Cardiac muscle cell (in vitro differentiated cells and primary cell): ENCODE measurements at regions not wholly inside any gene's neighbourhood (a gene's known extent, or its start where the extent isn't known, plus 50 kb on each side); places are given as distances from the start of the nearest gene placed in this dataset.

ENCODE experiments used
- DNase-seq, 2 donors: peaks; one replicate each; pipeline versions ENCODE4 v3.0.0 to v3.0.0-alpha.2; 2010 to 2017; ENCODE audit warnings: low read depth in 1 of 2, low spot score in 1 of 2
- H3K27ac ChIP-seq: fragments of 200-600 bp; sonication (generic); 2 replicates; pipeline ENCODE4 v1.5.1; 2016
- H3K27me3 ChIP-seq: fragments of 200-600 bp; sonication (generic); 2 replicates; pipeline ENCODE4 v1.6.0; 2016; ENCODE audit warnings: control low read depth
- H3K36me3 ChIP-seq: fragments of 200-600 bp; sonication (generic); 2 replicates; pipeline ENCODE4 v1.5.1; 2016; ENCODE audit warnings: control low read depth
- H3K4me1 ChIP-seq: fragments of 200-600 bp; sonication (generic); 2 replicates; pipeline ENCODE4 v1.8.1; 2017; ENCODE audit warnings: low read depth, mild to moderate bottlenecking, mixed run types
- H3K4me3 ChIP-seq: fragments of 200-600 bp; sonication (generic); 2 replicates; pipeline ENCODE4 v1.5.1; 2016; ENCODE audit warnings: mild to moderate bottlenecking
- H3K9me3 ChIP-seq: fragments of 200-600 bp; sonication (generic); 2 replicates; pipeline ENCODE4 v1.5.1; 2017; ENCODE audit warnings: low read depth, mild to moderate bottlenecking, control low read depth
- TF ChIP-seq, protein P1 (sequence below): IDR thresholded peaks from 2 replicates; pipeline ENCODE4 v1.5.1; 2012; ENCODE audit warnings: low read depth, mild to moderate bottlenecking, low read length

DNA sequence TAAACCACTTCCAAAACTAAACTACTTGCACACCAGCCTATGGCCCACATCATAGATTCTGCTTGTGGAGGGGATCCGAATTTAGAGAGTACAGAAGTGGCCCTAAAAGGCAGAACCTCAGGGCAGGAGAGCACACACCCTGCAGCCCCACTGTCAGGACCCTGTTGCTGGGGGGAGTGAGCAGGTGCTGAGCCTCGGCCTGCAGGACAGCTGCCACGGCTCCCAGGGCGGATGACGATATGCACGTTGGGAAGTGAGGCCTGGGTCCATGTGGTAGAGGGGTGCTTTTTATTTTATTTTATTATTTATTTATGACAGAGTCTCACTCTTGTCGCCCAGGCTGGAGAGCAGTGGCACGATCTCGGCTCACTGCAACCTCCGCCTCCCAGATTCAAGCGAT is 73.5 kb downstream of the TNFAIP2 start:
- Histone ChIP-seq H3K36me3 (no peaks in the 10 kb centered on the region), H3K27me3 (no peaks in the 10 kb centered on the region), H3K4me3 (no peak overlapping the region), H3K4me1 (no peaks in the 10 kb centered on the region), H3K9me3 (no peaks in the 10 kb centered on the region), H3K27ac (no peak overlapping the region)
- no peak for DNase-seq
- TF ChIP-seq, protein P1, sequence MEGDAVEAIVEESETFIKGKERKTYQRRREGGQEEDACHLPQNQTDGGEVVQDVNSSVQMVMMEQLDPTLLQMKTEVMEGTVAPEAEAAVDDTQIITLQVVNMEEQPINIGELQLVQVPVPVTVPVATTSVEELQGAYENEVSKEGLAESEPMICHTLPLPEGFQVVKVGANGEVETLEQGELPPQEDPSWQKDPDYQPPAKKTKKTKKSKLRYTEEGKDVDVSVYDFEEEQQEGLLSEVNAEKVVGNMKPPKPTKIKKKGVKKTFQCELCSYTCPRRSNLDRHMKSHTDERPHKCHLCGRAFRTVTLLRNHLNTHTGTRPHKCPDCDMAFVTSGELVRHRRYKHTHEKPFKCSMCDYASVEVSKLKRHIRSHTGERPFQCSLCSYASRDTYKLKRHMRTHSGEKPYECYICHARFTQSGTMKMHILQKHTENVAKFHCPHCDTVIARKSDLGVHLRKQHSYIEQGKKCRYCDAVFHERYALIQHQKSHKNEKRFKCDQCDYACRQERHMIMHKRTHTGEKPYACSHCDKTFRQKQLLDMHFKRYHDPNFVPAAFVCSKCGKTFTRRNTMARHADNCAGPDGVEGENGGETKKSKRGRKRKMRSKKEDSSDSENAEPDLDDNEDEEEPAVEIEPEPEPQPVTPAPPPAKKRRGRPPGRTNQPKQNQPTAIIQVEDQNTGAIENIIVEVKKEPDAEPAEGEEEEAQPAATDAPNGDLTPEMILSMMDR, result no peak

DNA sequence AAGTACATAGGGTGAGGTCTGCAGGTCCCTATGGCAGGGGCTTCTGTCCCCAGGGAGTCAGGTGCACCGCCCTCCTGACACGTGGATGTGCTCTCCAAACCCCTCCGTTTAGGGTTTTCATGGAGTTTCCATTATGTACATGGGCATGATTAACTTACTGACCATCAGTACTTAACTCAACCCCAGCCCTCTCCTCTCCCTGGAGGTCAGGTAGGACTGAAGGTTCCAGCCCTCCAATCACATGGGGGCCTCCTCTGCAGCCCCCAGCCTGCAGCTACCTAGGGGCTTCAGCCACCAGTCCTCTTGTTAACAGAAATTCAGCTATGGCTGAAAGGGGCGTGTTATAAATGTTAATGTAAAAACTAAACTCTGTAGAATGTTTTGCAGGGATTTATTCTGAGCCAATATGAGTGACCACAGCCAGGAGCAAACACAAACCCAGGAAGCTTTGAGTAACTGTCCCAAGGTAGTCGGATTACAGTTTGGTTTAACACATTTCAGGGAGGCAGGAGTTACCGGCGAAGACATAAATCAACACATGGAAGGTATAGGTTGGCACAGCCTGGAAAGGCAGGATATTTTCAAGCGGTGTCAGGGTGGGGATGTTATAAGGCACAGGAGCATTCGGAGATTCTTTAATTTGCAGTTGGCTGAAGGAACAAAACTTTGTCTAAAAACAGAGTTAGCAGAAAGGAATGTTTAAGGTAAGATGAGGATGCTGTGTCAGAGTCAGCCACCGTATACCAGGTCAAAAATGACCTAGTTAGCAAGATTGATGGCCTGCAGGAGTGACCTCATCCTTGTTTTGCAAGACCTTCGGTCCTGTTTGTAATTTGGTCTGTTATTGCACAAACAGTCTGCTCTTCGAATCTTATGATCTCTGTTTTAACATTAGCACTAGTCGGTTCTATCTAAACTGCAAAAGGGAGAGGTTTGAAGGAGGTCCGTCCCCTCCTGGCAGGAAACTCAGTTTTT is 75.2 kb downstream of the TNFAIP2 start:
- no peaks in the 10 kb centered on the region for H3K4me1 ChIP-seq
- TF ChIP-seq, protein P1, result no peak
- no peak overlapping the region for H3K4me3 ChIP-seq
- peak in 1 of 2 donors; percentile 77 for DNase-seq
- no peaks in the 10 kb centered on the region for H3K9me3 ChIP-seq
- no peak overlapping the region for H3K27ac ChIP-seq
- no peaks in the 10 kb centered on the region for H3K36me3 ChIP-seq
- no peaks in the 10 kb centered on the region for H3K27me3 ChIP-seq

GRCh38 chr14:103199124-103199523 is 75.9 kb downstream of the TNFAIP2 start:
- no peak overlapping the region for H3K27ac ChIP-seq
- TF ChIP-seq, protein P1, result no peak

DNA sequence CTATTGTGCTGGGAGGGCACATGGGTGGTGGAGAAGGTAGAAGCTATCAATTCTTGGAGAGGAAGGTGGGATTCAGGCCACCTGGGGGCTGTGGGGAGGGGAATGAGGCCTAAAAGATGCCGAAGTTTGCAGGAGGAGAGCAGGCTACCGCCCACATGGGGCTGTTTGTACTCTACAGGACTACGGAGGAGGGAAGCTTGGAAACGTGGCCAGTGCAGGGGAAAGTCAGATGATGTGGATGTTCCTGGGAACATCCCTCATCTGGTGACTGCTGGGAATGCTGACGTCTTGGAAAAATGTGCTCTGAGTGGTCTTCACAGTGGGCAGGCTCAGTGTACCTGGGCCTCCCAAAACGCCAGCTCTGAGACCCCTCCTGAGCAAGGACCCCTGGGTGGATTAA is 78.5 kb downstream of the TNFAIP2 start:
- peaks cover 5% of the 10 kb centered on the region for H3K27me3 ChIP-seq
- no peak overlapping the region for H3K4me3 ChIP-seq
- DNase-seq, result no peak
- H3K27ac ChIP-seq, result no peak overlapping the region
- no peaks in the 10 kb centered on the region for H3K4me1 ChIP-seq
- H3K36me3 ChIP-seq, result no peaks in the 10 kb centered on the region
- H3K9me3 ChIP-seq, result no peaks in the 10 kb centered on the region
- TF ChIP-seq, protein P1, result no peak

More at GRCh38 chr14:103199124-103199523, 75.9 kb downstream of the TNFAIP2 start:
- peak in 1 of 2 donors; percentile 66 for DNase-seq
- Histone ChIP-seq H3K4me3 (no peak overlapping the region), H3K4me1 (no peaks in the 10 kb centered on the region), H3K36me3 (no peaks in the 10 kb centered on the region), H3K27me3 (no peaks in the 10 kb centered on the region), H3K9me3 (no peaks in the 10 kb centered on the region)

DNA sequence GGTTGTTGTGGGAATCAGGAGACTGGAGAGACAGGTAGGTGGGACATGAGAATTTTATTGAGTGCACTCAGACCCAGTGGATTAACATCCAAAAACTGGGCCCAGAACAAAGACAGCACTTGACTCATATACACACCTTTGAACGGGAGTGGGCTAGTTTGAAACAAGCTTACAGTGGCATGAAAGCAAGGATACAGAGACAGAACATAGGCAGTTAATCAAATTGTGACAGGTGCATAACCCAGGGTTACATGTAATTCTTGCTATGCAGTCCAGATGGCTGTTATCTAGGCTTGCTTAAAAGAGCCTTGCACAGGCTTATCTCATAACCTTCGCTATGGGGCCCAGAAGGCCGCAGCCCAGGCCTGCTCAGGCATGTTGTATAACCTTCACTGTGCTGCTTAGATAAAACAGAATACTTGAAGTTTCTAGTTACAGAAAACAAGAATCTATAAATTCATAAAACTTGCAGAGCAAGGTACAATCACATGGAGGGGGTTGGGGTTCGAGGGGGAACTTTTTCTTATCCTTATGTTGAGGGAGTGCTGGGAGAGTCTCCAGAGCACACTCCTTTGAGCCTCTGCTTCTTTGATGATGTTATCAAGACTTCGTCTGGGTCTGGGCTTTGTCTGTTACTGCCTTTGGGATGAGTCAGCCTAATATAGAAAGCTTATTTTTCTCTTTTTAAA is 81.7 kb downstream of the TNFAIP2 start:
- Histone ChIP-seq H3K9me3 (no peaks in the 10 kb centered on the region), H3K4me3 (no peak overlapping the region)

More for the DNA sequence above, 81.7 kb downstream of the TNFAIP2 start:
- Histone ChIP-seq H3K27me3 (peaks cover 26% of the 10 kb centered on the region), H3K36me3 (no peaks in the 10 kb centered on the region), H3K27ac (no peak overlapping the region), H3K4me1 (no peaks in the 10 kb centered on the region)
- TF ChIP-seq, protein P1, result no peak
- DNase-seq, result no peak
